PFSK-1 (cell line): ENCODE measurements at regions not wholly inside any gene's neighbourhood (a gene's known extent, or its start where the extent isn't known, plus 50 kb on each side); places are given as distances from the start of the nearest gene placed in this dataset.

ENCODE experiments used
- FOXP2 ChIP-seq: optimal IDR thresholded peaks from 2 replicates; pipeline ENCODE3; 2011; ENCODE audit warnings: borderline replicate concordance, control low read depth, inconsistent platforms; ENCODE audit not compliant: insufficient read depth; ENCODE audit errors: extremely low read length, extremely low read depth
- POLR2AphosphoS5 ChIP-seq: IDR thresholded peaks from 2 replicates; pipeline ENCODE4 v1.6.1; 2012; ENCODE audit warnings: low read depth, mild to moderate bottlenecking, control low read depth, low read length, moderate library complexity
- SIN3A ChIP-seq: IDR thresholded peaks from 2 replicates; pipeline ENCODE4 v1.6.1; 2012; ENCODE audit warnings: mild to moderate bottlenecking, low read length, moderate library complexity, borderline replicate concordance; ENCODE audit not compliant: insufficient read depth
- TAF1 ChIP-seq: IDR thresholded peaks from 2 replicates; pipeline ENCODE4 v1.6.1; 2012; ENCODE audit warnings: low read length, control low read depth, borderline replicate concordance; ENCODE audit not compliant: insufficient read depth
- TF ChIP-seq, protein P1 (sequence below), 2 experiments: IDR thresholded peaks; 2 replicates each; pipeline versions ENCODE4 v1.6.1 to v1.8.0; 2011 to 2012; ENCODE audit warnings: low read depth in 2 of 2, low read length in 2 of 2, control low read depth in 1 of 2, inconsistent platforms in 1 of 2, mild to moderate bottlenecking in 1 of 2, moderate library complexity in 1 of 2; ENCODE audit not compliant: insufficient read depth in 1 of 2

DNA sequence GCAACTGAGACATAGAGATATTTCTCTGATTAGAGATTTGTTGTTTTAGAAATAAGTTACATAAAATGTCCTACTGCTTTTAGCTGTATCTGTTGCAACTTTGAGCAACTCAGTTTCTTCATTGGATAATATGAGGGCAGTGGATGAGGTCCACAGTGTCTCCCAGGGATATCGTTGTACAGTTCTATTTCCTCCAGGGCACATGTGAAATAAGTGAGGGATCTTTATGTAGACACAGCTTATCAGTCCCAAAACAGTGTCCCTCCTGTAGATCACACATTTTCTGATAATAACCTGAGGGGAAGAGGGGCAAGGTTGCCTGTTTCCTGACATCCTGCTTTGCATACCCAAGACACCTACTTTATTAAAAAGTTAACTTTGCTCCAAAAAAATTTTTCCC lies 1231.2 kb upstream of the ZEB2 start:
- TF ChIP-seq POLR2AphosphoS5 (no peak), TAF1 (no peak), SIN3A (no peak), FOXP2 (no peak)
- TF ChIP-seq, protein P1, sequence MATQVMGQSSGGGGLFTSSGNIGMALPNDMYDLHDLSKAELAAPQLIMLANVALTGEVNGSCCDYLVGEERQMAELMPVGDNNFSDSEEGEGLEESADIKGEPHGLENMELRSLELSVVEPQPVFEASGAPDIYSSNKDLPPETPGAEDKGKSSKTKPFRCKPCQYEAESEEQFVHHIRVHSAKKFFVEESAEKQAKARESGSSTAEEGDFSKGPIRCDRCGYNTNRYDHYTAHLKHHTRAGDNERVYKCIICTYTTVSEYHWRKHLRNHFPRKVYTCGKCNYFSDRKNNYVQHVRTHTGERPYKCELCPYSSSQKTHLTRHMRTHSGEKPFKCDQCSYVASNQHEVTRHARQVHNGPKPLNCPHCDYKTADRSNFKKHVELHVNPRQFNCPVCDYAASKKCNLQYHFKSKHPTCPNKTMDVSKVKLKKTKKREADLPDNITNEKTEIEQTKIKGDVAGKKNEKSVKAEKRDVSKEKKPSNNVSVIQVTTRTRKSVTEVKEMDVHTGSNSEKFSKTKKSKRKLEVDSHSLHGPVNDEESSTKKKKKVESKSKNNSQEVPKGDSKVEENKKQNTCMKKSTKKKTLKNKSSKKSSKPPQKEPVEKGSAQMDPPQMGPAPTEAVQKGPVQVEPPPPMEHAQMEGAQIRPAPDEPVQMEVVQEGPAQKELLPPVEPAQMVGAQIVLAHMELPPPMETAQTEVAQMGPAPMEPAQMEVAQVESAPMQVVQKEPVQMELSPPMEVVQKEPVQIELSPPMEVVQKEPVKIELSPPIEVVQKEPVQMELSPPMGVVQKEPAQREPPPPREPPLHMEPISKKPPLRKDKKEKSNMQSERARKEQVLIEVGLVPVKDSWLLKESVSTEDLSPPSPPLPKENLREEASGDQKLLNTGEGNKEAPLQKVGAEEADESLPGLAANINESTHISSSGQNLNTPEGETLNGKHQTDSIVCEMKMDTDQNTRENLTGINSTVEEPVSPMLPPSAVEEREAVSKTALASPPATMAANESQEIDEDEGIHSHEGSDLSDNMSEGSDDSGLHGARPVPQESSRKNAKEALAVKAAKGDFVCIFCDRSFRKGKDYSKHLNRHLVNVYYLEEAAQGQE (IDR thresholded peaks at IDR 0.05; ENCODE audit: insufficient read depth in 1 of 2, low read depth in 2 of 2, low read length in 2 of 2), result no peak

DNA sequence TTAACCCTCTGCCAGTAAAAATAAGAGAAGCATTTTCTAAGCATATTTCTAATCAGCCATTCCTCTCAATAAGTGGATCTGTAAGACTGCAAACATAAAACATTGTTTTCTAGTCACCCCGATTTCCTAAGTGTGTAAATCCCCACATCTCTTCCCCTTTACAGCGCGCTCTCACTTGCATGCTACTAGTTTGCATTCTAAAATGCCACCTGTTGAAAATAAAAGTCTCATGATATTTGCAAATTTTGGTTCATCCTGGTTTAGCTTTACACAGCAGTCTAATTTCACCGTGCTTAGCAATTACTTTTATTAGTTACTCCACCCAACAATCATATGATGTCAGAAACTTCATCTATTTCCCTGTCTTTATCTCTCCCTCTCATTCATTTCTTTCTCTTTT lies 1230.7 kb upstream of the ZEB2 start:
- TF ChIP-seq FOXP2 (no peak), TAF1 (no peak), SIN3A (no peak), POLR2AphosphoS5 (no peak)
- TF ChIP-seq, protein P1 (IDR thresholded peaks at IDR 0.05; ENCODE audit: insufficient read depth in 1 of 2, low read depth in 2 of 2, low read length in 2 of 2), result no peak

DNA sequence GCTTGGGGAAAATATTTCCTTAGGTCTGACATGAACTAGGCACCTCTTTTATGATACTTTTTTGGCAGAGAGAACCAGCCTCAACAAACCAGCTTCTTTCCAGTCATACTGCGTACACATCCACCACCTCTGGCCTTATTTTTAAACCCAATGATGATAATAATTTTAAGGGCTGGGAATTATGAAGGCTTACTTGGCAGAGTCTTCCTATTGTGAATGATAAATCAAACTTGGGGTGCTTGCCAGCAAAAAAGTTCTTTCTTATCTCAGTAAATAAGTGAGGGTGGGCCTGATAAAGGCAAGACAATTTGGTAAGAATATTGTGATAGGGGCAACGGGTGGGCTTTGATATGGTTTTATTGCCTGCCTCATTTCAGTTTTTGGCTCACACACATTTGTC lies 1230.2 kb upstream of the ZEB2 start:
- TF ChIP-seq TAF1 (no peak), POLR2AphosphoS5 (no peak), FOXP2 (no peak), SIN3A (no peak)
- TF ChIP-seq, protein P1 (IDR thresholded peaks at IDR 0.05; ENCODE audit: insufficient read depth in 1 of 2, low read depth in 2 of 2, low read length in 2 of 2), result no peak

DNA sequence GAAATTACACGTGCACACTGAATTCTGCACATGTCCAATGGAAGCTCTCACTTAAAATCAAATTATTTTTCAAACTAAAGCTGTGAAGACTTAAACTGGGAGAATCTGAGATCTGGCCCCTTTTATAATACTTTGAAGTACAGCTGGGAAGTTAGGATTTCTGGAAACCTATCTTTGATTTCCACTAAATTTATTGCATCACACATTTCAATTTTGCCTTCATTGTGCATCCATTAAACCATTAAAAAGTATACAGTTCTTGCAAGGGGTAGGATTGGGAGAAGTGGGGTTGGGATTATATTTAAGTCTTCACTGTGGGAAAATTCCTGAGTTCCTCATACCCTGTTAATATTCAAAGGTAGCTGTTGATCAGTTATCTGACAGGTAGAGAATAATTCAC lies 1229.6 kb upstream of the ZEB2 start:
- no peak for TF ChIP-seq POLR2AphosphoS5
- no peak for TF ChIP-seq SIN3A
- no peak for TF ChIP-seq FOXP2
- TF ChIP-seq, protein P1 (IDR thresholded peaks at IDR 0.05; ENCODE audit: insufficient read depth in 1 of 2, low read depth in 2 of 2, low read length in 2 of 2), result no peak
- TF ChIP-seq TAF1, result no peak

DNA sequence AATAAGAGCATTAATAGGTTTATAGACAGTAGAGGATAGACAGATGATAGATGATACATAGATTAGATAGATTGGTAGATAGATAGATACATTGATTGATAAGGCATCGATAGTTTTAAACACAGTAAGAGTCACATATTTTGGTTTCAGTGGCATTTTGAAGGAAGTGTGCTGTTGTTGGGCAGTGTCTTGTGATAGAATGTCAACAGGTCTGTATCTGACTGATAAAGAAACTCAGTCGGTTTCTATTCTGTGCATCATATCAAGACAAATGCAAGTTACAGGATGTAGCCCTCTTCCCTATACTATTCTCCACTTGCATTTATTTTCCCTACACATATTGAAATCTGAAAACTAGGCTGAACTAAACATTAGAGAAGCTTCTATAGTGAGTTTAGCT lies 1229.0 kb upstream of the ZEB2 start:
- no peak for TF ChIP-seq TAF1

DNA sequence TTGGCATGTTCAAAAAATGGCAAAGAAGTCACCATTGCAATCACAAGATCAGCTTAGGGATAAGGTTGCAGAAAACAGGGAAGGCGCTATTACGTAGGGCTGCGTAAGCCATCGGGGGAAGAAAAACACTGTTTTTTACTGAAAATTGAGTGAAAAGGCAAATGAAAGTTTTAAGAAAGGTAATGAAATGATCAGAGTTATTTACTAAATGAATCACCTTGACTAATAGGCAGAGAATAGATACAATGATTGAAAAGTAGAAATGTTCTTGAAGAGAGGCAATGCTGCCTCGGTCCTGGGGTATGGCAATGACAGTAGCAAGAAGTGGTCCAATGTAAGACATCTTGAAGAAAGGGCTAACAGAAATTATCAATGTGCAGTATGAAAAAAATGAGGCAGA lies 1227.8 kb upstream of the ZEB2 start:
- TF ChIP-seq TAF1 (no peak), SIN3A (no peak), FOXP2 (no peak), POLR2AphosphoS5 (no peak)
- TF ChIP-seq, protein P1 (IDR thresholded peaks at IDR 0.05; ENCODE audit: insufficient read depth in 1 of 2, low read depth in 2 of 2, low read length in 2 of 2), result no peak
